ENCODE measurements at regions not wholly inside any gene's neighbourhood (a gene's known extent, or its start where the extent isn't known, plus 50 kb on each side); places are given as distances from the start of the nearest gene placed in this dataset.
"Not testable (repeated sequence)": the region's sequence is repeated elsewhere in the genome, so short reads cannot be mapped to it uniquely, and the experiment has no call there.

DNA sequence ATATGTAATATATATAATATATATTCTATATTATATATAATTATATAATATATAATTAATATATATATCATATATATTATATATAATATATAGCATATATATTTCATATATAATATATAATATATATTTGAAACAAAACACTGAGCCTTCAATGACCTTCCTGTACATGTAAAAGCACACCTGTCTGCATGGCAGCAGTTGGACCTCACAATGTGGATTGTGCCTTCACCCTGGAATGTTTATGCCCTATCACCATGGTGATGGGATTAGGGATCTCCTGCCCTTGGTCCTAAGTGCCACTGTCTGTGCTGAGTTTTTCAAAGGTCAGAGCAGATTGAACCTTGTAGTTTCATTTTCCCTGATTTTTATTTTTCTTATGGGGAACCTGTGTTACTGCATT, 966.9 kb downstream of the TUBA3C start:
- TF ChIP-seq, protein P1, sequence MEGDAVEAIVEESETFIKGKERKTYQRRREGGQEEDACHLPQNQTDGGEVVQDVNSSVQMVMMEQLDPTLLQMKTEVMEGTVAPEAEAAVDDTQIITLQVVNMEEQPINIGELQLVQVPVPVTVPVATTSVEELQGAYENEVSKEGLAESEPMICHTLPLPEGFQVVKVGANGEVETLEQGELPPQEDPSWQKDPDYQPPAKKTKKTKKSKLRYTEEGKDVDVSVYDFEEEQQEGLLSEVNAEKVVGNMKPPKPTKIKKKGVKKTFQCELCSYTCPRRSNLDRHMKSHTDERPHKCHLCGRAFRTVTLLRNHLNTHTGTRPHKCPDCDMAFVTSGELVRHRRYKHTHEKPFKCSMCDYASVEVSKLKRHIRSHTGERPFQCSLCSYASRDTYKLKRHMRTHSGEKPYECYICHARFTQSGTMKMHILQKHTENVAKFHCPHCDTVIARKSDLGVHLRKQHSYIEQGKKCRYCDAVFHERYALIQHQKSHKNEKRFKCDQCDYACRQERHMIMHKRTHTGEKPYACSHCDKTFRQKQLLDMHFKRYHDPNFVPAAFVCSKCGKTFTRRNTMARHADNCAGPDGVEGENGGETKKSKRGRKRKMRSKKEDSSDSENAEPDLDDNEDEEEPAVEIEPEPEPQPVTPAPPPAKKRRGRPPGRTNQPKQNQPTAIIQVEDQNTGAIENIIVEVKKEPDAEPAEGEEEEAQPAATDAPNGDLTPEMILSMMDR (IDR thresholded peaks at IDR 0.05), result not testable (repeated sequence)
- TF ChIP-seq POLR2A (IDR thresholded peaks at IDR 0.05), result not testable (repeated sequence)
